Activated T-cell treated with anti-CD3 and anti-CD28 coated beads, Interleukin-2, amount 50 U/mL, for 24 hours (primary cell): ENCODE measurements at regions not wholly inside any gene's neighbourhood (a gene's known extent, or its start where the extent isn't known, plus 50 kb on each side); places are given as distances from the start of the nearest gene placed in this dataset.

ENCODE experiments used
- DNase-seq: peaks from one replicate; pipeline ENCODE4 v3.0.0-alpha.2; 2020
- H3K27ac Mint-ChIP-seq: 2 replicates; pipeline ENCODE4 v1.8.0; 2020; ENCODE audit warnings: mild to moderate bottlenecking, mixed read lengths
- H3K27me3 Mint-ChIP-seq: 2 replicates; pipeline ENCODE4 v1.8.0; 2020; ENCODE audit warnings: mixed read lengths
- H3K36me3 Mint-ChIP-seq: 2 replicates; pipeline ENCODE4 v1.8.0; 2020; ENCODE audit warnings: low read depth, mixed read lengths
- H3K4me1 Mint-ChIP-seq: 2 replicates; pipeline ENCODE4 v1.8.0; 2020; ENCODE audit warnings: low read depth, mixed read lengths
- H3K4me3 Mint-ChIP-seq: 2 replicates; pipeline ENCODE4 v1.8.0; 2020; ENCODE audit warnings: mild to moderate bottlenecking, moderate library complexity, mixed read lengths
- H3K9me3 Mint-ChIP-seq: 2 replicates; pipeline ENCODE4 v1.8.0; 2020; ENCODE audit warnings: mixed read lengths

- DNase-seq, result no peak
- H3K4me3 Mint-ChIP-seq, result no peak overlapping the region
- no peaks in the 10 kb centered on the region for H3K4me1 Mint-ChIP-seq
- no peaks in the 10 kb centered on the region for H3K9me3 Mint-ChIP-seq
- H3K27ac Mint-ChIP-seq, result no peak overlapping the region
- H3K27me3 Mint-ChIP-seq, result peaks cover 20% of the 10 kb centered on the region
- no peaks in the 10 kb centered on the region for H3K36me3 Mint-ChIP-seq
Observed at GRCh38 chr11:32184723-32185376, 94.0 kb downstream of the RCN1 start.

GRCh38 chr11:32186118-32186517, 95.2 kb downstream of the RCN1 start:
- Mint-ChIP-seq H3K9me3 (no peaks in the 10 kb centered on the region), H3K27ac (no peak overlapping the region), H3K4me1 (no peaks in the 10 kb centered on the region), H3K4me3 (no peak overlapping the region), H3K36me3 (no peaks in the 10 kb centered on the region), H3K27me3 (peaks cover 23% of the 10 kb centered on the region)
- no peak for DNase-seq

GRCh38 chr11:32187111-32187510, 96.2 kb downstream of the RCN1 start:
- no peaks in the 10 kb centered on the region for H3K9me3 Mint-ChIP-seq
- no peak overlapping the region for H3K27ac Mint-ChIP-seq
- H3K4me1 Mint-ChIP-seq, result no peaks in the 10 kb centered on the region
- H3K4me3 Mint-ChIP-seq, result no peak overlapping the region
- peaks cover 23% of the 10 kb centered on the region for H3K27me3 Mint-ChIP-seq
- no peaks in the 10 kb centered on the region for H3K36me3 Mint-ChIP-seq
- DNase-seq, result no peak

GRCh38 chr11:32188785-32189184, 97.9 kb downstream of the RCN1 start:
- peaks cover 19% of the 10 kb centered on the region for H3K27me3 Mint-ChIP-seq
- no peak for DNase-seq
- H3K4me3 Mint-ChIP-seq, result no peak overlapping the region
- no peaks in the 10 kb centered on the region for H3K36me3 Mint-ChIP-seq
- no peaks in the 10 kb centered on the region for H3K9me3 Mint-ChIP-seq
- no peaks in the 10 kb centered on the region for H3K4me1 Mint-ChIP-seq
- no peak overlapping the region for H3K27ac Mint-ChIP-seq

- no peaks in the 10 kb centered on the region for H3K36me3 Mint-ChIP-seq
- H3K27me3 Mint-ChIP-seq, result peaks cover 14% of the 10 kb centered on the region
- no peak overlapping the region for H3K27ac Mint-ChIP-seq
- H3K4me1 Mint-ChIP-seq, result no peaks in the 10 kb centered on the region
- no peaks in the 10 kb centered on the region for H3K9me3 Mint-ChIP-seq
- H3K4me3 Mint-ChIP-seq, result no peak overlapping the region
- DNase-seq, result no peak
Observed at GRCh38 chr11:32196137-32196536, 105.3 kb downstream of the RCN1 start.

- no peaks in the 10 kb centered on the region for H3K9me3 Mint-ChIP-seq
- peaks cover 10% of the 10 kb centered on the region for H3K27me3 Mint-ChIP-seq
- no peaks in the 10 kb centered on the region for H3K4me1 Mint-ChIP-seq
- H3K27ac Mint-ChIP-seq, result no peak overlapping the region
- no peaks in the 10 kb centered on the region for H3K36me3 Mint-ChIP-seq
- H3K4me3 Mint-ChIP-seq, result no peak overlapping the region
- DNase-seq, result no peak
Observed at GRCh38 chr11:32198053-32198452, 107.2 kb downstream of the RCN1 start.

- DNase-seq, result no peak
- no peak overlapping the region for H3K27ac Mint-ChIP-seq
- no peaks in the 10 kb centered on the region for H3K9me3 Mint-ChIP-seq
- H3K4me3 Mint-ChIP-seq, result no peak overlapping the region
- H3K4me1 Mint-ChIP-seq, result no peaks in the 10 kb centered on the region
- no peaks in the 10 kb centered on the region for H3K36me3 Mint-ChIP-seq
- no peaks in the 10 kb centered on the region for H3K27me3 Mint-ChIP-seq
Observed at GRCh38 chr11:32200136-32200847, 109.4 kb downstream of the RCN1 start.

GRCh38 chr11:32204751-32205150, 113.9 kb downstream of the RCN1 start:
- H3K4me1 Mint-ChIP-seq, result no peaks in the 10 kb centered on the region
- H3K27ac Mint-ChIP-seq, result no peak overlapping the region
- DNase-seq, result no peak
- peaks cover 7% of the 10 kb centered on the region for H3K27me3 Mint-ChIP-seq
- no peaks in the 10 kb centered on the region for H3K9me3 Mint-ChIP-seq
- no peaks in the 10 kb centered on the region for H3K36me3 Mint-ChIP-seq
- H3K4me3 Mint-ChIP-seq, result no peak overlapping the region

GRCh38 chr11:32210556-32210955, 119.7 kb downstream of the RCN1 start:
- Mint-ChIP-seq H3K27me3 (peaks cover 18% of the 10 kb centered on the region), H3K36me3 (no peaks in the 10 kb centered on the region), H3K27ac (no peak overlapping the region), H3K4me1 (peaks cover 4% of the 10 kb centered on the region), H3K4me3 (no peak overlapping the region), H3K9me3 (no peaks in the 10 kb centered on the region)
- no peak for DNase-seq

- Mint-ChIP-seq H3K9me3 (no peaks in the 10 kb centered on the region), H3K27me3 (peaks cover 11% of the 10 kb centered on the region), H3K36me3 (no peaks in the 10 kb centered on the region), H3K4me1 (peaks cover 4% of the 10 kb centered on the region), H3K4me3 (no peak overlapping the region), H3K27ac (peak overlapping the region; percentile 30)
- no peak for DNase-seq
Observed at GRCh38 chr11:32213223-32213622, 122.3 kb downstream of the RCN1 start.

- H3K4me3 Mint-ChIP-seq, result no peak overlapping the region
- H3K36me3 Mint-ChIP-seq, result no peaks in the 10 kb centered on the region
- H3K27ac Mint-ChIP-seq, result no peak overlapping the region
- H3K4me1 Mint-ChIP-seq, result peaks cover 4% of the 10 kb centered on the region
- H3K9me3 Mint-ChIP-seq, result no peaks in the 10 kb centered on the region
- peaks cover 8% of the 10 kb centered on the region for H3K27me3 Mint-ChIP-seq
- DNase-seq, result no peak
Observed at GRCh38 chr11:32215157-32215556, 124.3 kb downstream of the RCN1 start.

- Mint-ChIP-seq H3K4me3 (no peak overlapping the region), H3K9me3 (no peaks in the 10 kb centered on the region)
Observed at GRCh38 chr11:32216749-32217148, 125.9 kb downstream of the RCN1 start.

GRCh38 chr11:32219320-32219719, 128.4 kb downstream of the RCN1 start:
- no peaks in the 10 kb centered on the region for H3K27me3 Mint-ChIP-seq
- H3K4me3 Mint-ChIP-seq, result no peak overlapping the region
- H3K36me3 Mint-ChIP-seq, result no peaks in the 10 kb centered on the region
- H3K27ac Mint-ChIP-seq, result no peak overlapping the region
- no peak for DNase-seq
- no peaks in the 10 kb centered on the region for H3K9me3 Mint-ChIP-seq
- no peaks in the 10 kb centered on the region for H3K4me1 Mint-ChIP-seq

More at GRCh38 chr11:32216749-32217148, 125.9 kb downstream of the RCN1 start:
- Mint-ChIP-seq H3K27me3 (no peaks in the 10 kb centered on the region), H3K27ac (no peak overlapping the region), H3K4me1 (peaks cover 4% of the 10 kb centered on the region), H3K36me3 (no peaks in the 10 kb centered on the region)
- DNase-seq, result no peak

GRCh38 chr11:32221476-32222032, 130.7 kb downstream of the RCN1 start:
- H3K36me3 Mint-ChIP-seq, result no peaks in the 10 kb centered on the region
- H3K4me3 Mint-ChIP-seq, result no peak overlapping the region
- no peaks in the 10 kb centered on the region for H3K27me3 Mint-ChIP-seq
- H3K4me1 Mint-ChIP-seq, result peaks cover 2% of the 10 kb centered on the region
- H3K9me3 Mint-ChIP-seq, result no peaks in the 10 kb centered on the region
- DNase-seq, result no peak
- no peak overlapping the region for H3K27ac Mint-ChIP-seq

GRCh38 chr11:32224580-32224979, 133.7 kb downstream of the RCN1 start:
- no peaks in the 10 kb centered on the region for H3K36me3 Mint-ChIP-seq
- H3K9me3 Mint-ChIP-seq, result no peaks in the 10 kb centered on the region
- H3K27me3 Mint-ChIP-seq, result peaks cover under 1% of the 10 kb centered on the region
- no peak overlapping the region for H3K4me3 Mint-ChIP-seq
- no peak overlapping the region for H3K27ac Mint-ChIP-seq
- no peak for DNase-seq
- peaks cover 2% of the 10 kb centered on the region for H3K4me1 Mint-ChIP-seq
